ENCODE measurements at regions not wholly inside any gene's neighbourhood (a gene's known extent, or its start where the extent isn't known, plus 50 kb on each side); places are given as distances from the start of the nearest gene placed in this dataset.

GRCh38 chr9:16135968-16136367 is 583.1 kb downstream of the CCDC171 start:
- no peak for DNase-seq

DNA sequence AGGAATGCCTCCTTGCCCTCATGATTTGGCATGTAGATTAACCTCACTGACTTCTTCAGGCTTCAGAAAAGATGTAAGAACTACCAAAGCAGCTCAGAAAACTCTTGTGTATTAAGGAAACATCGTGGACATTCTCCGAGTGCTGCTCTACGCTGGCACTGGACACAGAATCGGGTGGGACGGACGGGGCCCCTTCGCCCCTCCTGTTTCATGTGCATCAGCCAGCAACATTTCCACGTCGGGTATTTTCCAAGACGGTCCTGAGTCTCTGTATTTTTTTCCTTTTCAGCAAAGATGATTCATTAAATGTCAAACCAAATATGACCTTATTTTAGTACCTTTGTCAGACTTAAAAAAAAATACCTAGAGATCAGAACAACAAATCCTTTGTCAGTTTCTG is 583.6 kb downstream of the CCDC171 start:
- no peak for DNase-seq

- no peak for DNase-seq
These were observed 584.1 kb downstream of the CCDC171 start for GRCh38 chr9:16136961-16137360.

DNA sequence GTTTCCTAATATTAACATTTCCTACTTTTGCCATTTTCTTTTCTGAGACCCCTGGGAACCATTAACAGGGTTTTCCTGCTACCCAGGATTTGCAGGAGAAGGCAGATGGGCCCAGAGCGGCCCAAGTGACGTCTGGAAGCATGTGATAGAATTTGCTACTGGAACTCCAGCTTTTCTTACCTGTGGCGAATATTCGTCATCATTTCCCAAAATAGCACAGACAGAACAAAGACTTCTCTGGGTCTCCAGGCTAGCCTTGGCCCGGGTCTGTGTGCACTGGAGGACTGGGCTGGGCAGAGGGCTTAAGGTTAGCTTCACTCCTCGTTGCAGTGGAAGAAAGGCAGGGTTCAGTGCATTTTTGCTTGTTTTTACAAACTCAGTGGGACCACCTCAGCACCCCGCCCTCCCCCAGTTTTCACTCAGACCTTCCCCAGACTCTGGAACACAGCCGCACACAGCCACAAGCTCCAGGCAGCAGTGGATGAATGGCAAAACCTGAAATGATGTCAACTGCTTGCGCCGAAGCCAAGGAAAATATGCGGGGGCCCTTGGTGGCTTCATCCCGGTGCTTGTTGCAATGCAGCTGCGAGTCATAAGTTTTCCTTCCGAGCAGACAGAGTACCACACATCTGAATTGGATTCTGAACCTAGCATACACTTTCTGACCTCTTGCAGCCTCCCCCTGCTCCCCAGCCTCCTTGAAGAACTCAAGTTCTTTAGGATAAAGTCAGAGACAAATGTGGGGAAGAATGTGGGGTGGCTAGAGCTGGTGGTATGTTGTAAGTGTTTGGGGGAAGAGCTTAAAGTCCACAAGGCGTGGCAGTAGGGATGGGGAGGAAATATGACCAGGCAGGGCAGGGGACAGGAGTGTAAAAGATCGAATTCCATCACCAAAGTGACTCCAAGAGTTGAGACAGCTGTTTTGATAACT is 586.0 kb downstream of the CCDC171 start:
- DNase-seq = no peak

- DNase-seq = no peak
These were observed 586.9 kb downstream of the CCDC171 start for GRCh38 chr9:16139774-16140173.

DNA sequence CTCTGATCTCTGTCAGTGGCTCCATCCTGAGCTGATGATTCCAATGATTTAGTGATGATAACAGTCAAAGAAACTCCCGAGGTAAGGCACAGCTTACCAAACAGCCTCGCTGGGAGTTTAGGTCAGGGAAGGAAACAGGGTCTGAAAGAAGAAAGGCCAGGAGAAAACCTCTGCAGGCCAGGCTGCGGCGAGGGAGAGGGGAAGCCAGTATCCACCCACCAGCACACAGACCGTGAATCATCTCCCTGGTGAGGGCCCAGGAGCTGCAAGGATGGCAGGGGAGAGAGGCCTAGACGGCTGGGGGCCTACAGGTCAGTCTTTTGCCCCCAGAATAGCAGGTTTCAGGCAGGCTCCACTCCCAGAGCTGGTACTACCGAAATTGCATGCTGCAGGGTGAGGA is 590.5 kb downstream of the CCDC171 start:
- DNase-seq = no peak

DNA sequence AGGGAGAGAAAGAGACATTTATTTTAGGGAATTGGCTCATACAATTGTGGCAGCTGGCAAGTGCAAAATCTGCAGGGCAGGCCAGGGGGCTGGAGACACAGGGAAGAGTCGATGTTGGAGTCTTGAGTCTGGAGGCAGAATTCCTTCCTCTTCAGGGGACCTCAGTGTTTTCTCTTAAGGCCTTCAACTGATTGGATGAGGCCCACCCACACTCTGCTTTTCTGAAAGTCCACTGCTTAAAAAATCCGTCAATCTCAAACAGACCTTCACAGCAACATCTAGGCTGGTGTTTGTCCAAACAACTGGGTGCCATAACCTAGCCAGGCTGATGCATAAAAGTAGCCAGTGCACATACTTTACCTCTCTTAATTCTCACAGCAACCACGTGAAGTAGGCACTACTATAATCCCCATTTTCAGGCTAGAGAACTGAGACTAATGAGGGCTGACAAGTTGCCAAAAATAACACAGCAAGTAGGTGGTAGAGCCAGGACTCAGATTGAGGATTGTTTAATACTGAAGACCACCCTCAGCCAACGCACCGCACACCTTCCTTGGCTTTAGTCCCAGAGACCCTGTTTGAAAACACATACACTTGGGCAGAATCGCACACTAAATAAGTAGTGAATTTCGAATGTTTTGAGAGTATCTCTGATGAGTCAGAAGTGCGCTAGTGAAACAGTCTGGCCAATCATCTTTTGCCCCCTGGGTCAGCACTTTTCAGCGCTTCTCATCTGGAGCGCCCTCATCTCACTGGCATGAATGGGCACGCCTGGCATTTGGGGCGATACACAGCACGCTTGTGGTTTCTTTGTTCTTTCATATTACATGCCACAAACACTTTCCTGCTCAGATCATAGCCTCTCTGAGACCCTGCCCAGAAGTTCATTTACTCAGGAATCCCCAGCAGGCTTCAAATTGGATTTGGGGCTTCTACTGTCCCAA is 591.4 kb downstream of the CCDC171 start:
- DNase-seq = no peak

DNA sequence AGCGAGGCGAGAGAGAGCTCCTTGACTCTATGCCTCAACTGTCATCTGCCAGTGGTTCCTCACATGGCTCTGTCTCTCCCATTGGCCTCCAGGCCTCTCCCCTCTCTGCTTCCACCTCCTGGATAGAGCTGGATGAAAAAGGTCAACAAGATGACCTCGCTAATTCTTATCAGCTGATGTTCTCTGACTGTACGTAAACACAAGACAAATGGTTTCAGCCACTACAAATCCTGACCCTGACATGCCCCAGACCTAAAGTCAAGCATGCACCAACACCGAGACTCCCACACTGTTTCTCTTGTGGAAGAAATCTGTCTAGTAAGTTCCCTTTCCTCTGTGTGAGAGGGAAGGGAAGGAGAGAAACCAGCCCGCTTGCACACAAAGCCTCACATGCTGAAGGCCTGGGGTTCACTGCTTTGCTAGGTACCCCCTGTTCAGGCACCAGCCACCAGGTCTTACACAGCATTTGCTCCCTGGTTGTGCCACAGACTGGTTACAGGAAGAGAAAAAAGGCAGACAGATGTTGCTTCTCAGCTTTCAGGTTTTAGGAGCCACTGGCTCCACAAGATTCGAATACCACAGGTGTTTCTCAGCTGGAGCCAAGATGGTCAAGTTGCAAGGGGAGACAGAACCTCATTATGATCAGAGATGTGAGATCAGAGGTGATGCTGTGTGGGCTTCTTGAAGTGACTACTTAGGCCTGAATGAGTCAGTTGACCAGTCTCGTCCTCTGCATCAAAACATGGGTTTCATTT is 592.5 kb downstream of the CCDC171 start:
- no peak for DNase-seq

DNA sequence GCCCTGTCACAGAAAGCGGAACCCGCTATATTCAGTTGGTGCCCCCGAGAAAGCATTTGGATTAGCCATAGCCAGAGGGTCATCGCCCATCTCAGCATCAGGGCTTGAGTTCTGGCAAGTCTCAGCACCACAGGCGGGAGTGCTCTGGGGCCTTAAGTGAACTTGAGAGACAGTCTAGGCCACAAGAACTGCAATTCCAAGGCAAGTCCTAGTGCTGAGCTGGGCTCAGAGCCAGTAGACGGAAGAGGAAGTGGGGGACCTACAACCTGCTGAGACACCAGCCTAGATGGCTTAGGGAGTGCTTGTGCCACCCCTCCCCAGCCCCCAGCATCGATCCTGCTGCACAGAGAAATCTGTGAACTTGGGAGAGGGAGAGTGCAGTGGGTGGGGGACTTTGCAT is 594.9 kb downstream of the CCDC171 start:
- no peak for DNase-seq

DNA sequence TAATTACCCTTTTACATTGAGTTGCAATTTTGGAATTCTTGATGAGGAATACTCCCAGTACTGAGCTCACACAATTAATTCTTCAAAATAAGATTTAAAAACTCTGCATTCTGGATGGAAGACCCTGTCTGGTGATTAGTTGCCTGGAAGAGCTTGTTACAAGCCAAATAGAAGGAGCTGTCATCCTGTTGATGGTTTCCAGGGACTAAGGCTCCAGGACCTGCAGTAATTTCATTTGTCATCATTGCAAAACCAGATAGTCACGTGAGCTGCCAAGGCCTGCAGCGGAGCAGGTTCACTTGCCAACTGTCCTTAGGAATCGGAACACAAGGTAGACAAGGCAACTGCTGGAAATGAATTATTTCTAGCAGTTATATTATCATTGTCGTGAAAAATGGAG is 597.7 kb downstream of the CCDC171 start:
- DNase-seq = no peak

- no peak for DNase-seq
These were observed 598.3 kb downstream of the CCDC171 start for GRCh38 chr9:16150938-16151650.

GRCh38 chr9:16152276-16153101 is 599.6 kb downstream of the CCDC171 start:
- DNase-seq = no peak

DNA sequence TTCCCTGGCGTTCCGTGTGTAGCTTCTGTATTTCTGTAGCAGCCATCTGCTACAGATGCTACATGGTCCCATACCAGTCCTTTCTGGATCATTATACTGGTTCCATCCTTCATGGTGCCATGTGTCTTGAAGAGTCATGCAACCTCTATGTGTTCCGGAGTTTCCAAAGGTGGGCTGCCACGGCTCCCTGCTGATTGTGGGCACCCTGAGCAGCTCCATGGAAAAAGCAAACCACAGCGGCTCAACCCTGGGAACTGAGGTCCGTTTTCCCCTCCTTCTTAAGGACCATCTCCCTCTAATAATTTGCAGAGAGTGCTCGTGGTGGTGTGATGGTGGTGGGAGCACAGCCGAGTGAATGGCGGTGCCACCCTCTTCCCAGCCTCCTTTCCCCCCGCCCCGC is 600.4 kb downstream of the CCDC171 start:
- DNase-seq = no peak

GRCh38 chr9:16153741-16154140 is 600.9 kb downstream of the CCDC171 start:
- no peak for DNase-seq

GRCh38 chr9:16154521-16155078 is 601.8 kb downstream of the CCDC171 start:
- peak in 1 of 2 experiments; percentile 25 for DNase-seq

- DNase-seq = no peak
These were observed 603.0 kb downstream of the CCDC171 start for GRCh38 chr9:16155878-16156277.

DNA sequence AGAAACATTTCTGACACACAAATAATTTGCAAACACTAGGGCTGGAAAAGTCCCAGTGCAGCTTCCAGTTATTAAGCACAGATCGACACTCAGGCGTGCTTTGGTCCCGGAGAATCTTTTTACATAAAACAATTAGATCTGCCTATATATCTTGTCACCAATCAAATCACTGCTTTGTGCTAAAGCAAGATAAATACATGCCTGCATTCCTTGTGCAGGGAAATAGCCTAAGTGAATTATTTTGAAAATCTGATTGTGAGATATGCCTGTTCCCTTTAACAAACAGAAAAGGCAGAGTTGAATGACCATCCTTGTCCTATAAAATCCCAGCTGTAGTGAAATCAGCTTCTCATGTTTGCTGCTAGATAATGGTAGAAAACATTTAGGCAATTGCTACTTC is 604.4 kb downstream of the CCDC171 start:
- DNase-seq = no peak

DNA sequence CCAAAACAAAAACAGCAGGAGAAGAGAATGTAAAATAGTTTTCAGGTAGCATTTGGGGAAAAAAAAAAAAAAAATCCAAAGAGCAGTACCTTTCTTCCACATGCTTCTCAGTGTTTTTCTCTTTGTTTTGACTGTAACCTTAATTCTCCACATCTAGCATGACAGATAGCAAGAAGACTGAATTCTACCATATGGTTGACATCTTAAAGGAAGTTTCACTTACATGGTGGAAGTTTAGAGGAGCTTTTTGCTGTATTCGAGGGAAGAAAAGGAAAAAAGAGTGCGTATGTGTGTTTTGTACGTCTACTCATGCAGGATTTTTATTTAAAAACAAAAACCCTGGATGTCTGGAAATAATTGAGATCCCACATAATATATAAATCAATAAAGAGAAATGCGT is 604.8 kb downstream of the CCDC171 start:
- DNase-seq = no peak

DNA sequence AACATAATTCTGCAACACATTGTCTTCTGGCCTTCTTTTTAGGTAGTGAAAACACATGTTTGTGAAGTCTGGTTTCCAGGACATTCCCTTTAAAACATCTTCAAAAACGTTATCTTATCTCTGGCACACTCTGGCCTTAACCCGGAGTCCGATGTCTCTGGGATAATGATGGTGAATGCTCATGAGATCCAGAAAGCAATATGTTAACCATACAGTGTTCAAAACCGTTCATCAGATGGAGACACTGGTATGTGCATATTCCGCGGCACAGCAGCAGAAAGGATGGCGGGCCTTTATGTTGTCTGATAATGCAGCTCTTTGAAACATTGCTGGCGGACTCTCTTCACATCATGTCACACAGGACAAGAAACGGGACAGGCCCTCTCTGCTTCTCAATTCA is 605.2 kb downstream of the CCDC171 start:
- DNase-seq = no peak

- no peak for DNase-seq
These were observed 608.6 kb downstream of the CCDC171 start for GRCh38 chr9:16161483-16161882.

DNA sequence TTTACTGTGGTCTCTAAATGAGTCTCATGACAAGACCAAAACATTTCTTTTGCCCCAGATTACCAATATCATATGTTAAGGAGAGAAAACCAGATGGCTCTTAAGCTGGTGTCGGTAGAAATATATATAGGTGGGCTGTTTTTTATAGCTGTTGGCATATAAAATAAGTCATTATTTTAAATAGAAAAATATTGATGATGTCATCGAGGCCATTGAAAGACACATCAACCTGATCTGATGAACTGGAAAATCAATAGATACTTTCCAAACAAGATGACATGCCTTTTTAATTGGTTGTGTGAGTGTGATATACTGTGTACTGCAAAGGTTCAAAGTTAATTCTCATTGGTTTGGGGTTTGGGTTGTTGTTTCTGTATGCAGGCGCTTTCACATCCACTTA is 617.3 kb downstream of the CCDC171 start:
- no peak for DNase-seq
